T-helper 2 cell treated with Interferon-gamma antibody and Interleukin-4, amounts not matched to agents 100 ng/mL and 5 ng/mL, for 36 hours (primary cell): ENCODE measurements at regions not wholly inside any gene's neighbourhood (a gene's known extent, or its start where the extent isn't known, plus 50 kb on each side); places are given as distances from the start of the nearest gene placed in this dataset.

Experiments
- intact Hi-C: fragments of 100-400 bp; cut with micrococcal nuclease; formaldehyde crosslinking; loops from one replicate; pipeline ENCODE4 v1.15.1; 2023

GRCh38 chr18:40685219-40685618, 1269.8 kb upstream of the PIK3C3 start:
- intact Hi-C loops: no loop called here

- intact Hi-C loops: no loop called here
Measured at GRCh38 chr18:40678318-40678717, 1276.7 kb upstream of the PIK3C3 start.

- intact Hi-C loops: no loop called here
Measured at GRCh38 chr18:40676668-40677067, 1278.4 kb upstream of the PIK3C3 start.

GRCh38 chr18:40673150-40673549, 1281.9 kb upstream of the PIK3C3 start:
- intact Hi-C loops: no loop called here

- intact Hi-C loops: no loop called here
Measured at GRCh38 chr18:40672590-40672989, 1282.4 kb upstream of the PIK3C3 start.

GRCh38 chr18:40670668-40671375, 1284.2 kb upstream of the PIK3C3 start:
- intact Hi-C loops: no loop called here

GRCh38 chr18:40662898-40663437, 1292.1 kb upstream of the PIK3C3 start:
- intact Hi-C loops: no loop called here

- intact Hi-C loops: no loop called here
Measured at GRCh38 chr18:40653682-40654081, 1301.4 kb upstream of the PIK3C3 start.

GRCh38 chr18:40652321-40652720, 1302.7 kb upstream of the PIK3C3 start:
- intact Hi-C loops: no loop called here

- intact Hi-C loops: no loop called here
Measured at GRCh38 chr18:40651163-40651562, 1303.9 kb upstream of the PIK3C3 start.

GRCh38 chr18:40642692-40643229, 1312.3 kb upstream of the PIK3C3 start:
- intact Hi-C loops: no loop called here

GRCh38 chr18:40631319-40631718, 1323.7 kb upstream of the PIK3C3 start:
- intact Hi-C loops: no loop called here

GRCh38 chr18:40630496-40630895, 1324.5 kb upstream of the PIK3C3 start:
- intact Hi-C loops: no loop called here

GRCh38 chr18:40624959-40625358, 1330.1 kb upstream of the PIK3C3 start:
- intact Hi-C loops: no loop called here

GRCh38 chr18:40613721-40614120, 1341.3 kb upstream of the PIK3C3 start:
- intact Hi-C loops: no loop called here

GRCh38 chr18:40612356-40612755, 1342.7 kb upstream of the PIK3C3 start:
- intact Hi-C loops: no loop called here

GRCh38 chr18:40608226-40608625, 1346.8 kb upstream of the PIK3C3 start:
- intact Hi-C loops: no loop called here

- intact Hi-C loops: no loop called here
Measured at GRCh38 chr18:40607542-40608148, 1347.4 kb upstream of the PIK3C3 start.

- intact Hi-C loops: no loop called here
Measured at GRCh38 chr18:40606996-40607395, 1348.0 kb upstream of the PIK3C3 start.

- intact Hi-C loops: no loop called here
Measured at GRCh38 chr18:40583671-40584070, 1371.4 kb upstream of the PIK3C3 start.

GRCh38 chr18:40582105-40582504, 1372.9 kb upstream of the PIK3C3 start:
- intact Hi-C loops: no loop called here

- intact Hi-C loops: no loop called here
Measured at GRCh38 chr18:40577981-40578365, 1377.1 kb upstream of the PIK3C3 start.
